Karpas-422 (cell line): ENCODE measurements at regions not wholly inside any gene's neighbourhood (a gene's known extent, or its start where the extent isn't known, plus 50 kb on each side); places are given as distances from the start of the nearest gene placed in this dataset.

Experiments
- DNase-seq: peaks from one replicate; pipeline ENCODE4 v3.0.0-alpha.2; 2015
- H2AFZ ChIP-seq: fragments of 200-600 bp; sonication (generic); 2 replicates; pipeline ENCODE4 v1.6.1; 2014; ENCODE audit warnings: antibody characterized with exemption, low read length, mixed read lengths
- H3K27ac ChIP-seq: fragments of 200-600 bp; sonication (generic); 2 replicates; pipeline ENCODE4 v1.5.1; 2014; ENCODE audit warnings: mild to moderate bottlenecking, low read length, moderate library complexity
- H3K27me3 ChIP-seq: fragments of 200-600 bp; sonication (generic); 2 replicates; pipeline ENCODE4 v1.6.1; 2014; ENCODE audit warnings: low read length, mixed read lengths
- H3K36me3 ChIP-seq: fragments of 200-600 bp; sonication (generic); 2 replicates; pipeline ENCODE4 v1.6.1; 2014; ENCODE audit warnings: low read length, mixed read lengths; ENCODE audit not compliant: insufficient read depth
- H3K4me1 ChIP-seq: fragments of 200-600 bp; sonication (generic); 2 replicates; pipeline ENCODE4 v1.6.1; 2014; ENCODE audit warnings: mild to moderate bottlenecking, low read length, mixed read lengths
- H3K4me2 ChIP-seq: fragments of 200-600 bp; sonication (generic); 2 replicates; pipeline ENCODE4 v1.6.1; 2014; ENCODE audit warnings: low read length, low read depth, mild to moderate bottlenecking; ENCODE audit not compliant: poor library complexity, severe bottlenecking
- H3K4me3 ChIP-seq: fragments of 200-600 bp; sonication (generic); 2 replicates; pipeline ENCODE4 v1.5.1; 2014; ENCODE audit warnings: mild to moderate bottlenecking, antibody characterized with exemption, low read length, mixed read lengths
- H3K79me2 ChIP-seq: fragments of 200-600 bp; sonication (generic); 2 replicates; pipeline ENCODE4 v1.6.1; 2014; ENCODE audit warnings: mild to moderate bottlenecking, low read length, mixed read lengths
- H3K9ac ChIP-seq: fragments of 200-600 bp; sonication (generic); 2 replicates; pipeline ENCODE4 v1.6.0; 2014; ENCODE audit warnings: low read length
- H3K9me2 ChIP-seq: fragments of 200-600 bp; sonication (generic), shearing (Covaris generic); replicated peaks from 2 replicates; pipeline ENCODE4 v1.6.0; 2014; ENCODE audit warnings: mild to moderate bottlenecking, low read length, moderate library complexity; ENCODE audit not compliant: insufficient read depth
- H3K9me3 ChIP-seq: fragments of 300-700, 200-600 bp; sonication (generic); 2 replicates; pipeline ENCODE4 v1.6.1; 2014; ENCODE audit warnings: low read length, mixed read lengths
- H4K20me1 ChIP-seq: fragments of 200-600 bp; sonication (generic); 2 replicates; pipeline ENCODE4 v1.6.1; 2014; ENCODE audit warnings: mild to moderate bottlenecking, antibody characterized with exemption, low read length, low read depth; ENCODE audit not compliant: insufficient read depth

- H3K9ac ChIP-seq: no peak overlapping the region
Measured at GRCh38 chr21:38652396-38652795, 153.3 kb upstream of the ETS2 start.

GRCh38 chr21:38654580-38654979, 151.1 kb upstream of the ETS2 start:
- H3K4me2 ChIP-seq: no peak overlapping the region
- no peak overlapping the region for H3K4me3 ChIP-seq
- H2AFZ ChIP-seq: no peak overlapping the region
- no peaks in the 10 kb centered on the region for H3K27me3 ChIP-seq
- no peaks in the 10 kb centered on the region for H3K79me2 ChIP-seq
- H4K20me1 ChIP-seq: no peaks in the 10 kb centered on the region
- H3K9me2 ChIP-seq: no peaks in the 10 kb centered on the region
- H3K9me3 ChIP-seq: no peaks in the 10 kb centered on the region
- no peak for DNase-seq
- no peaks in the 10 kb centered on the region for H3K36me3 ChIP-seq
- no peak overlapping the region for H3K9ac ChIP-seq
- H3K4me1 ChIP-seq: no peaks in the 10 kb centered on the region
- no peak overlapping the region for H3K27ac ChIP-seq

More at GRCh38 chr21:38652396-38652795, 153.3 kb upstream of the ETS2 start:
- Histone ChIP-seq H3K4me2 (no peak overlapping the region), H3K9me3 (no peaks in the 10 kb centered on the region), H3K27ac (no peak overlapping the region), H3K79me2 (no peaks in the 10 kb centered on the region), H2AFZ (no peak overlapping the region), H3K4me3 (no peak overlapping the region), H3K27me3 (no peaks in the 10 kb centered on the region), H4K20me1 (no peaks in the 10 kb centered on the region), H3K9me2 (no peaks in the 10 kb centered on the region), H3K36me3 (no peaks in the 10 kb centered on the region), H3K4me1 (no peaks in the 10 kb centered on the region)
- no peak for DNase-seq

- H4K20me1 ChIP-seq: no peaks in the 10 kb centered on the region
- H3K9me3 ChIP-seq: no peaks in the 10 kb centered on the region
- H3K4me3 ChIP-seq: no peak overlapping the region
- H3K4me1 ChIP-seq: no peaks in the 10 kb centered on the region
- H3K4me2 ChIP-seq: no peak overlapping the region
- no peak overlapping the region for H3K9ac ChIP-seq
- H3K27ac ChIP-seq: no peak overlapping the region
- H3K36me3 ChIP-seq: no peaks in the 10 kb centered on the region
- no peak for DNase-seq
- no peaks in the 10 kb centered on the region for H3K79me2 ChIP-seq
- no peaks in the 10 kb centered on the region for H3K9me2 ChIP-seq
- H3K27me3 ChIP-seq: no peaks in the 10 kb centered on the region
- no peak overlapping the region for H2AFZ ChIP-seq
Measured at GRCh38 chr21:38658511-38658910, 147.2 kb upstream of the ETS2 start.

GRCh38 chr21:38659936-38660332, 145.8 kb upstream of the ETS2 start:
- H3K36me3 ChIP-seq: no peaks in the 10 kb centered on the region

GRCh38 chr21:38660333-38661196, 145.2 kb upstream of the ETS2 start:
- H2AFZ ChIP-seq: no peak overlapping the region
- no peaks in the 10 kb centered on the region for H3K9me2 ChIP-seq
- no peaks in the 10 kb centered on the region for H3K36me3 ChIP-seq
- H4K20me1 ChIP-seq: no peaks in the 10 kb centered on the region
- no peak for DNase-seq
- no peaks in the 10 kb centered on the region for H3K27me3 ChIP-seq
- no peaks in the 10 kb centered on the region for H3K79me2 ChIP-seq
- no peaks in the 10 kb centered on the region for H3K9me3 ChIP-seq
- no peak overlapping the region for H3K27ac ChIP-seq
- H3K4me1 ChIP-seq: no peaks in the 10 kb centered on the region
- no peak overlapping the region for H3K4me2 ChIP-seq
- H3K9ac ChIP-seq: no peak overlapping the region
- no peak overlapping the region for H3K4me3 ChIP-seq

More at GRCh38 chr21:38659936-38660332, 145.8 kb upstream of the ETS2 start:
- Histone ChIP-seq H3K9me3 (no peaks in the 10 kb centered on the region), H3K9ac (no peak overlapping the region), H3K4me3 (no peak overlapping the region), H3K4me2 (no peak overlapping the region), H3K27me3 (no peaks in the 10 kb centered on the region), H2AFZ (no peak overlapping the region), H3K79me2 (no peaks in the 10 kb centered on the region), H3K4me1 (no peaks in the 10 kb centered on the region), H4K20me1 (no peaks in the 10 kb centered on the region), H3K9me2 (no peaks in the 10 kb centered on the region), H3K27ac (no peak overlapping the region)
- DNase-seq: no peak

- H3K27me3 ChIP-seq: no peaks in the 10 kb centered on the region
- H3K9ac ChIP-seq: no peak overlapping the region
- no peaks in the 10 kb centered on the region for H3K4me1 ChIP-seq
- no peaks in the 10 kb centered on the region for H4K20me1 ChIP-seq
- H3K36me3 ChIP-seq: no peaks in the 10 kb centered on the region
- H3K9me3 ChIP-seq: no peaks in the 10 kb centered on the region
- DNase-seq: no peak
- H2AFZ ChIP-seq: no peak overlapping the region
- no peak overlapping the region for H3K4me3 ChIP-seq
- no peak overlapping the region for H3K27ac ChIP-seq
- no peak overlapping the region for H3K4me2 ChIP-seq
- no peaks in the 10 kb centered on the region for H3K9me2 ChIP-seq
- H3K79me2 ChIP-seq: no peaks in the 10 kb centered on the region
Measured at GRCh38 chr21:38661197-38661871, 144.4 kb upstream of the ETS2 start.

- Histone ChIP-seq H3K9me2 (no peaks in the 10 kb centered on the region), H3K4me1 (no peaks in the 10 kb centered on the region), H3K27ac (no peak overlapping the region), H3K9ac (no peak overlapping the region), H3K4me3 (no peak overlapping the region), H3K4me2 (no peak overlapping the region), H3K9me3 (no peaks in the 10 kb centered on the region), H3K36me3 (no peaks in the 10 kb centered on the region), H3K27me3 (no peaks in the 10 kb centered on the region), H2AFZ (no peak overlapping the region), H4K20me1 (no peaks in the 10 kb centered on the region), H3K79me2 (no peaks in the 10 kb centered on the region)
- no peak for DNase-seq
Measured at GRCh38 chr21:38661889-38662568, 143.7 kb upstream of the ETS2 start.

GRCh38 chr21:38663282-38663681, 142.4 kb upstream of the ETS2 start:
- no peak for DNase-seq
- H3K27me3 ChIP-seq: no peaks in the 10 kb centered on the region
- no peak overlapping the region for H2AFZ ChIP-seq
- no peaks in the 10 kb centered on the region for H3K4me1 ChIP-seq
- no peak overlapping the region for H3K9ac ChIP-seq
- H3K4me2 ChIP-seq: no peak overlapping the region
- H3K36me3 ChIP-seq: no peaks in the 10 kb centered on the region
- H3K4me3 ChIP-seq: no peak overlapping the region
- H3K9me3 ChIP-seq: no peaks in the 10 kb centered on the region
- H4K20me1 ChIP-seq: no peaks in the 10 kb centered on the region
- no peaks in the 10 kb centered on the region for H3K9me2 ChIP-seq
- no peak overlapping the region for H3K27ac ChIP-seq
- no peaks in the 10 kb centered on the region for H3K79me2 ChIP-seq
